GM12874 (cell line): ENCODE measurements at regions not wholly inside any gene's neighbourhood (a gene's known extent, or its start where the extent isn't known, plus 50 kb on each side); places are given as distances from the start of the nearest gene placed in this dataset.

Source experiments
- CTCF ChIP-seq: IDR thresholded peaks from 2 replicates; pipeline ENCODE4 v1.5.1; 2011; ENCODE audit warnings: low read depth, mild to moderate bottlenecking, control low read depth, low read length, moderate library complexity; ENCODE audit not compliant: insufficient read depth

- TF ChIP-seq CTCF: no peak
These were observed 735.5 kb upstream of the ACVR2A start for GRCh38 chr2:147109291-147109690.

- TF ChIP-seq CTCF: no peak
These were observed 736.3 kb upstream of the ACVR2A start for GRCh38 chr2:147108548-147108947.

GRCh38 chr2:147101941-147102790, 742.7 kb upstream of the ACVR2A start:
- TF ChIP-seq CTCF: no peak

- TF ChIP-seq CTCF: no peak
These were observed 744.3 kb upstream of the ACVR2A start for GRCh38 chr2:147100406-147101035.

- no peak for TF ChIP-seq CTCF
These were observed 745.0 kb upstream of the ACVR2A start for GRCh38 chr2:147099845-147100244.

GRCh38 chr2:147098940-147099339, 745.9 kb upstream of the ACVR2A start:
- TF ChIP-seq CTCF: no peak

GRCh38 chr2:147097747-147098146, 747.1 kb upstream of the ACVR2A start:
- no peak for TF ChIP-seq CTCF
